Hepatocyte (in vitro differentiated cells): ENCODE measurements at regions not wholly inside any gene's neighbourhood (a gene's known extent, or its start where the extent isn't known, plus 50 kb on each side); places are given as distances from the start of the nearest gene placed in this dataset.

ENCODE experiments used
- EZH2 ChIP-seq: fragments of 200-600 bp; sonication (generic); IDR thresholded peaks from 2 replicates; pipeline ENCODE4 v1.6.1; 2016; ENCODE audit warnings: antibody characterized with exemption, mild to moderate bottlenecking, borderline replicate concordance
- EZH2phosphoT487 ChIP-seq: fragments of 200-600 bp; sonication (generic); IDR thresholded peaks from one replicate; pipeline ENCODE4 v1.6.1; 2018; ENCODE audit warnings: antibody characterized with exemption, mild to moderate bottlenecking, low read depth, moderate library complexity; ENCODE audit not compliant: unreplicated experiment, severe bottlenecking
- TF ChIP-seq, protein P1 (sequence below): fragments of 200-600 bp; sonication (generic); IDR thresholded peaks from 2 replicates; pipeline ENCODE4 v1.5.1; 2016; ENCODE audit warnings: antibody characterized with exemption, mild to moderate bottlenecking; ENCODE audit not compliant: poor library complexity

DNA sequence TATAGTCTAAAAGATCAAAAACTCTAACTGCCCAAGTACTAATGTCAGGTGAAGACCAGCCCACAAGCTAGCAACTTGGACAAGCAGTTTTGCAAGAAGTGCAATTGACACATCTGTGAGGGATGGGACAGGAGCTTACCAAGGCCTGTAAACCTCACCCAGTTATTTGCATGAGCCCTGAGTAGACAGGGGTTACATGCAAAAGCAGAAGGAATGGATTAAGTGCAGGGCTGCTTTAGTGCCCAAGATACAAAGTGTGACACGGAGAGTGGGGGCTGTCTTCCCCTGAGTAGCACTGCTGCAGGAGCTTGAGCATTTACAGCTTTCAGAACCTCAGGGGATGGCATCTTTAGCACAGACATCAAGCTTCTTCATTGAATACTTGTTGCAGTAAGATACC, 286.7 kb downstream of the ELAVL2 start:
- TF ChIP-seq, protein P1, sequence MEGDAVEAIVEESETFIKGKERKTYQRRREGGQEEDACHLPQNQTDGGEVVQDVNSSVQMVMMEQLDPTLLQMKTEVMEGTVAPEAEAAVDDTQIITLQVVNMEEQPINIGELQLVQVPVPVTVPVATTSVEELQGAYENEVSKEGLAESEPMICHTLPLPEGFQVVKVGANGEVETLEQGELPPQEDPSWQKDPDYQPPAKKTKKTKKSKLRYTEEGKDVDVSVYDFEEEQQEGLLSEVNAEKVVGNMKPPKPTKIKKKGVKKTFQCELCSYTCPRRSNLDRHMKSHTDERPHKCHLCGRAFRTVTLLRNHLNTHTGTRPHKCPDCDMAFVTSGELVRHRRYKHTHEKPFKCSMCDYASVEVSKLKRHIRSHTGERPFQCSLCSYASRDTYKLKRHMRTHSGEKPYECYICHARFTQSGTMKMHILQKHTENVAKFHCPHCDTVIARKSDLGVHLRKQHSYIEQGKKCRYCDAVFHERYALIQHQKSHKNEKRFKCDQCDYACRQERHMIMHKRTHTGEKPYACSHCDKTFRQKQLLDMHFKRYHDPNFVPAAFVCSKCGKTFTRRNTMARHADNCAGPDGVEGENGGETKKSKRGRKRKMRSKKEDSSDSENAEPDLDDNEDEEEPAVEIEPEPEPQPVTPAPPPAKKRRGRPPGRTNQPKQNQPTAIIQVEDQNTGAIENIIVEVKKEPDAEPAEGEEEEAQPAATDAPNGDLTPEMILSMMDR = no peak
- no peak for TF ChIP-seq EZH2
- no peak for TF ChIP-seq EZH2phosphoT487
